H9 (cell line): ENCODE measurements at regions not wholly inside any gene's neighbourhood (a gene's known extent, or its start where the extent isn't known, plus 50 kb on each side); places are given as distances from the start of the nearest gene placed in this dataset.

Source experiments
- DNase-seq: peaks from one replicate; pipeline ENCODE4 v3.0.0-alpha.2; 2017
- H2AFZ ChIP-seq: one replicate; pipeline ENCODE4 v1.6.1; 2013; ENCODE audit warnings: mild to moderate bottlenecking, low read length, control low read depth, moderate library complexity
- H2AK5ac ChIP-seq: 2 replicates; pipeline ENCODE4 v1.6.1; 2013; ENCODE audit warnings: low read length, control low read depth, mixed read lengths; ENCODE audit not compliant: insufficient read length
- H2BK120ac ChIP-seq: one replicate; pipeline ENCODE4 v1.6.1; 2013; ENCODE audit warnings: low read depth, mild to moderate bottlenecking, low read length, control low read depth, inconsistent platforms; ENCODE audit not compliant: poor library complexity, severe bottlenecking
- H2BK12ac ChIP-seq: 2 replicates; pipeline ENCODE4 v1.6.1; 2013; ENCODE audit warnings: low read length, control low read depth, mixed read lengths, low read depth; ENCODE audit not compliant: insufficient read length
- H2BK15ac ChIP-seq: 2 replicates; pipeline ENCODE4 v1.6.1; 2013; ENCODE audit warnings: low read depth, low read length, control low read depth
- H2BK20ac ChIP-seq: one replicate; pipeline ENCODE4 v1.6.1; 2013; ENCODE audit warnings: low read depth, mild to moderate bottlenecking, low read length, control low read depth, inconsistent platforms; ENCODE audit not compliant: poor library complexity, severe bottlenecking
- H2BK5ac ChIP-seq: 2 replicates; pipeline ENCODE4 v1.6.1; 2013; ENCODE audit warnings: low read length, control low read depth, mixed read lengths; ENCODE audit not compliant: insufficient read length
- H3K14ac ChIP-seq: 2 replicates; pipeline ENCODE4 v1.6.1; 2013; ENCODE audit warnings: low read length, control low read depth; ENCODE audit not compliant: insufficient read depth
- H3K18ac ChIP-seq: 2 replicates; pipeline ENCODE4 v1.6.1; 2013; ENCODE audit warnings: low read depth, mild to moderate bottlenecking, mixed read lengths, low read length, control low read depth; ENCODE audit not compliant: insufficient read length
- H3K23ac ChIP-seq: 2 replicates; pipeline ENCODE4 v1.6.1; 2013; ENCODE audit warnings: low read length, control low read depth, mixed read lengths, low read depth; ENCODE audit not compliant: insufficient read length
- H3K23me2 ChIP-seq: 2 replicates; pipeline ENCODE4 v1.6.1; 2013; ENCODE audit warnings: low read depth, mild to moderate bottlenecking, mixed read lengths, low read length, control low read depth; ENCODE audit not compliant: insufficient read length, poor library complexity, severe bottlenecking
- H3K27ac ChIP-seq: 2 replicates; pipeline ENCODE4 v1.5.1; 2013; ENCODE audit warnings: low read length, control low read depth, mixed read lengths, low read depth; ENCODE audit not compliant: insufficient read length
- H3K27me3 ChIP-seq: 2 replicates; pipeline ENCODE4 v1.6.1; 2013; ENCODE audit warnings: low read length, control low read depth, inconsistent platforms; ENCODE audit not compliant: insufficient read depth
- H3K4ac ChIP-seq: 2 replicates; pipeline ENCODE4 v1.6.1; 2013; ENCODE audit warnings: low read depth, mild to moderate bottlenecking, control low read depth, inconsistent platforms, low read length, moderate library complexity
- H3K4me1 ChIP-seq: 2 replicates; pipeline ENCODE4 v1.6.1; 2013; ENCODE audit warnings: low read length, control low read depth, inconsistent platforms; ENCODE audit not compliant: insufficient read depth
- H3K4me2 ChIP-seq: 2 replicates; pipeline ENCODE4 v1.6.1; 2013; ENCODE audit warnings: low read length, control low read depth, mixed read lengths; ENCODE audit not compliant: insufficient read length, insufficient read depth
- H3K56ac ChIP-seq: 2 replicates; pipeline ENCODE4 v1.6.1; 2013; ENCODE audit warnings: low read depth, mild to moderate bottlenecking, mixed read lengths, low read length, control low read depth; ENCODE audit not compliant: insufficient read length
- H3K79me1 ChIP-seq: 2 replicates; pipeline ENCODE4 v1.6.1; 2013; ENCODE audit warnings: low read depth, mild to moderate bottlenecking, moderate library complexity, low read length, control low read depth, inconsistent platforms; ENCODE audit not compliant: insufficient read depth, poor library complexity, severe bottlenecking
- H3K79me2 ChIP-seq: 2 replicates; pipeline ENCODE4 v1.6.1; 2013; ENCODE audit warnings: low read length, control low read depth, inconsistent platforms; ENCODE audit not compliant: insufficient read depth
- H3K9ac ChIP-seq: 2 replicates; pipeline ENCODE4 v1.6.1; 2013; ENCODE audit warnings: low read length, control low read depth, mixed read lengths; ENCODE audit not compliant: insufficient read length; ENCODE audit errors: extremely low read depth
- H3K9me3 ChIP-seq: one replicate; pipeline ENCODE4 v1.6.1; 2013; ENCODE audit warnings: low read depth, low read length, inconsistent platforms; ENCODE audit not compliant: control insufficient read depth
- H3T11ph ChIP-seq: one replicate; pipeline ENCODE4 v1.6.1; 2013; ENCODE audit warnings: mild to moderate bottlenecking, low read length, control low read depth, inconsistent platforms
- H4K20me1 ChIP-seq: one replicate; pipeline ENCODE4 v1.6.1; 2013; ENCODE audit not compliant: control insufficient read depth, insufficient read length, insufficient read depth
- H4K5ac ChIP-seq: 2 replicates; pipeline ENCODE4 v1.6.1; 2013; ENCODE audit warnings: low read depth, mild to moderate bottlenecking, mixed read lengths, low read length, control low read depth; ENCODE audit not compliant: insufficient read length
- H4K8ac ChIP-seq: replicated peaks from 2 replicates; pipeline ENCODE4 v1.6.1; 2013; ENCODE audit warnings: low read length, control low read depth, mixed read lengths, low read depth; ENCODE audit not compliant: insufficient read length
- H4K91ac ChIP-seq: 2 replicates; pipeline ENCODE4 v1.6.1; 2013; ENCODE audit warnings: low read depth, mild to moderate bottlenecking, moderate library complexity, mixed read lengths, low read length, control low read depth; ENCODE audit not compliant: insufficient read length
- H3K27ac Mint-ChIP-seq, 3 experiments: 2 replicates in 2 of 3; 3 replicates in 1 of 3; pipeline ENCODE4 v1.8.0; 2020 to 2021; ENCODE audit warnings: mixed read lengths in 3 of 3, mild to moderate bottlenecking in 1 of 3, moderate library complexity in 1 of 3
- H3K27me3 Mint-ChIP-seq: 2 replicates; pipeline ENCODE4 v1.8.0; 2021; ENCODE audit warnings: low read depth, mild to moderate bottlenecking, moderate library complexity, mixed read lengths
- H3K36me3 Mint-ChIP-seq, 3 experiments: 2 replicates in 2 of 3; 3 replicates in 1 of 3; pipeline ENCODE4 v1.8.0; 2020 to 2021; ENCODE audit warnings: low read depth in 3 of 3, mixed read lengths in 3 of 3; ENCODE audit not compliant: insufficient read depth in 1 of 3
- H3K4me1 Mint-ChIP-seq, 2 experiments: 2 replicates each; pipeline ENCODE4 v1.8.0; 2020; ENCODE audit warnings: mixed read lengths in 2 of 2
- H3K4me3 Mint-ChIP-seq, 2 experiments: 2 replicates in 1 of 2; 3 replicates in 1 of 2; pipeline ENCODE4 v1.8.0; 2020 to 2021; ENCODE audit warnings: mild to moderate bottlenecking in 2 of 2, mixed read lengths in 2 of 2, moderate library complexity in 1 of 2
- H3K9me3 Mint-ChIP-seq, 2 experiments: 2 replicates in 1 of 2; 3 replicates in 1 of 2; pipeline ENCODE4 v1.8.0; 2020; ENCODE audit warnings: mild to moderate bottlenecking in 2 of 2, mixed read lengths in 2 of 2, moderate library complexity in 1 of 2
- TF ChIP-seq, protein P1 (sequence below): fragments of 200-600 bp; sonication (generic); conservative IDR thresholded peaks from 3 replicates; pipeline ENCODE4 v1.8.0; 2021; ENCODE audit warnings: antibody characterized with exemption, mild to moderate bottlenecking

DNA sequence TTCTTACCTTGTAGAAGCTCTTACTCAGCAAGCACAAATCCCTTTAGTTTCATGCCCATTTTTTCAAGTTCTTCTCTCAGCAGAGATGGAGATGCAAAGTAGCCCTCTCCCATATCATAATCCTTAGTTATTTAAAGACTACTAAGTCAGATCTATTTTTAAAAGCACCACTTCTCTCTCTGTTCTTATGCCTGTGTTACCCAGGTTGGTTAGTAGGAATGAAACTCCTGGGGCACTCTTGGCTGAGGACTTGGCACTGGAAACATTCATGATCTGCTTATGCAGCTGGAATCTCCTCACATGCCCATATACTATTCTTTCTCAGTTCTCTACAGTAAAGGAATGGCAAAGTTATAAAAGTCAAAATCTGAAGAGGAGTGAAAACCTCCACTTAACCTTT is 51.9 kb upstream of the PPP2R5A start:
- Mint-ChIP-seq H3K9me3 (no peaks in the 10 kb centered on the region; a peak in 1 of 5 replicates), H3K4me1 (no peaks in the 10 kb centered on the region; a peak in 1 of 4 replicates), H3K4me3 (no peak overlapping the region), H3K27me3 (no peaks in the 10 kb centered on the region), H3K36me3 (no peaks in the 10 kb centered on the region), H3K27ac (no peak overlapping the region)
- Histone ChIP-seq H2BK5ac (no peak overlapping the region), H3K23me2 (no peaks in the 10 kb centered on the region), H4K91ac (no peak overlapping the region), H2BK120ac (no peak overlapping the region), H3K79me2 (no peaks in the 10 kb centered on the region), H3K27me3 (no peaks in the 10 kb centered on the region), H3K56ac (no peak overlapping the region), H3K79me1 (no peaks in the 10 kb centered on the region), H4K8ac (no peak overlapping the region), H3K9me3 (no peaks in the 10 kb centered on the region), H3K18ac (no peak overlapping the region), H4K20me1 (no peaks in the 10 kb centered on the region), H3K9ac (no peak overlapping the region), H2BK12ac (no peak overlapping the region), H2AFZ (no peak overlapping the region), H3T11ph (no peak overlapping the region), H4K5ac (no peak overlapping the region), H3K4me1 (no peaks in the 10 kb centered on the region), H3K23ac (no peak overlapping the region), H2BK15ac (no peak overlapping the region), H2AK5ac (no peak overlapping the region), H3K27ac (no peak overlapping the region), H3K14ac (no peak overlapping the region), H2BK20ac (no peak overlapping the region), H3K4ac (no peak overlapping the region), H3K4me2 (no peak overlapping the region)
- DNase-seq, result no peak
- TF ChIP-seq, protein P1, sequence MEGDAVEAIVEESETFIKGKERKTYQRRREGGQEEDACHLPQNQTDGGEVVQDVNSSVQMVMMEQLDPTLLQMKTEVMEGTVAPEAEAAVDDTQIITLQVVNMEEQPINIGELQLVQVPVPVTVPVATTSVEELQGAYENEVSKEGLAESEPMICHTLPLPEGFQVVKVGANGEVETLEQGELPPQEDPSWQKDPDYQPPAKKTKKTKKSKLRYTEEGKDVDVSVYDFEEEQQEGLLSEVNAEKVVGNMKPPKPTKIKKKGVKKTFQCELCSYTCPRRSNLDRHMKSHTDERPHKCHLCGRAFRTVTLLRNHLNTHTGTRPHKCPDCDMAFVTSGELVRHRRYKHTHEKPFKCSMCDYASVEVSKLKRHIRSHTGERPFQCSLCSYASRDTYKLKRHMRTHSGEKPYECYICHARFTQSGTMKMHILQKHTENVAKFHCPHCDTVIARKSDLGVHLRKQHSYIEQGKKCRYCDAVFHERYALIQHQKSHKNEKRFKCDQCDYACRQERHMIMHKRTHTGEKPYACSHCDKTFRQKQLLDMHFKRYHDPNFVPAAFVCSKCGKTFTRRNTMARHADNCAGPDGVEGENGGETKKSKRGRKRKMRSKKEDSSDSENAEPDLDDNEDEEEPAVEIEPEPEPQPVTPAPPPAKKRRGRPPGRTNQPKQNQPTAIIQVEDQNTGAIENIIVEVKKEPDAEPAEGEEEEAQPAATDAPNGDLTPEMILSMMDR, result no peak
